HG02642 (cell line): ENCODE measurements at regions not wholly inside any gene's neighbourhood (a gene's known extent, or its start where the extent isn't known, plus 50 kb on each side); places are given as distances from the start of the nearest gene placed in this dataset.

Experiments
- ATAC-seq: cut with Tn5 transposase; IDR thresholded peaks from one replicate; pipeline ENCODE4 v1.9.1; 2021; ENCODE audit warnings: mild to moderate bottlenecking; ENCODE audit not compliant: unreplicated experiment, poor library complexity

- ATAC-seq, result no peak
Measured at GRCh38 chr16:5430598-5430997, 333.0 kb upstream of the EEF2KMT start.

- ATAC-seq, result no peak
Measured at GRCh38 chr16:5428932-5429331, 331.3 kb upstream of the EEF2KMT start.

- no peak for ATAC-seq
Measured at GRCh38 chr16:5427571-5427970, 330.0 kb upstream of the EEF2KMT start.

- ATAC-seq, result no peak
Measured at GRCh38 chr16:5422643-5423496, 325.3 kb upstream of the EEF2KMT start.

GRCh38 chr16:5422047-5422446 is 324.5 kb upstream of the EEF2KMT start:
- ATAC-seq, result no peak

GRCh38 chr16:5416013-5416412 is 318.4 kb upstream of the EEF2KMT start:
- ATAC-seq, result no peak

GRCh38 chr16:5415123-5415522 is 317.5 kb upstream of the EEF2KMT start:
- no peak for ATAC-seq

- no peak for ATAC-seq
Measured at GRCh38 chr16:5412731-5413130, 315.1 kb upstream of the EEF2KMT start.

GRCh38 chr16:5398203-5398602 is 300.6 kb upstream of the EEF2KMT start:
- no peak for ATAC-seq

GRCh38 chr16:5396880-5397279 is 299.3 kb upstream of the EEF2KMT start:
- no peak for ATAC-seq

- ATAC-seq, result no peak
Measured at GRCh38 chr16:5393070-5393469, 295.5 kb upstream of the EEF2KMT start.

GRCh38 chr16:5386989-5387388 is 289.4 kb upstream of the EEF2KMT start:
- no peak for ATAC-seq

GRCh38 chr16:5385811-5386210 is 288.2 kb upstream of the EEF2KMT start:
- no peak for ATAC-seq

GRCh38 chr16:5385115-5385514 is 287.5 kb upstream of the EEF2KMT start:
- no peak for ATAC-seq

- ATAC-seq, result no peak
Measured at GRCh38 chr16:5383737-5384136, 286.1 kb upstream of the EEF2KMT start.

GRCh38 chr16:5382484-5382883 is 284.9 kb upstream of the EEF2KMT start:
- ATAC-seq, result no peak

- no peak for ATAC-seq
Measured at GRCh38 chr16:5381481-5381880, 283.9 kb upstream of the EEF2KMT start.

- ATAC-seq, result no peak
Measured at GRCh38 chr16:5379954-5380353, 282.4 kb upstream of the EEF2KMT start.

- no peak for ATAC-seq
Measured at GRCh38 chr16:5378531-5378930, 280.9 kb upstream of the EEF2KMT start.

- ATAC-seq, result no peak
Measured at GRCh38 chr16:5377280-5377898, 279.8 kb upstream of the EEF2KMT start.

GRCh38 chr16:5374184-5374583 is 276.6 kb upstream of the EEF2KMT start:
- no peak for ATAC-seq

- ATAC-seq, result no peak
Measured at GRCh38 chr16:5367951-5368350, 270.4 kb upstream of the EEF2KMT start.
